ENCODE measurements at regions not wholly inside any gene's neighbourhood (a gene's known extent, or its start where the extent isn't known, plus 50 kb on each side); places are given as distances from the start of the nearest gene placed in this dataset.

GRCh38 chr5:30968971-30969370 is 224.5 kb upstream of the CDH6 start:
- Histone ChIP-seq H3K79me2 (ENCODE audit: control insufficient read depth, insufficient read depth, low read length) (no peaks in the 10 kb centered on the region), H3K4me2 (ENCODE audit: insufficient read depth, low read length) (no peak overlapping the region), H3K27me3 (ENCODE audit: control insufficient read depth in 2 of 2, insufficient read depth in 2 of 2, low read length in 2 of 2) (no peaks in the 10 kb centered on the region), H3K9me3 (replicated peaks; ENCODE audit: control insufficient read depth, insufficient read depth, low read length) (no peaks in the 10 kb centered on the region), H2AFZ (ENCODE audit: low read depth, low read length) (no peak overlapping the region), H3K27ac (ENCODE audit: insufficient read depth, low read depth, low read length) (no peak overlapping the region), H4K20me1 (replicated peaks; ENCODE audit: control insufficient read depth, extremely low read depth, insufficient read depth, low read length) (no peaks in the 10 kb centered on the region), H3K36me3 (ENCODE audit: control insufficient read depth in 2 of 2, extremely low read depth in 1 of 2, insufficient read depth in 2 of 2, low read length in 2 of 2) (no peaks in the 10 kb centered on the region), H3K9ac (replicated peaks; ENCODE audit: extremely low read depth, insufficient read depth, low read length) (no peak overlapping the region), H3K4me3 (replicated peaks in 1 of 3; ENCODE audit: insufficient read depth in 1 of 3, low read depth in 1 of 3, low read length in 3 of 3) (no peak overlapping the region), H3K4me1 (ENCODE audit: control insufficient read depth, extremely low read depth, insufficient read depth, low read length) (no peaks in the 10 kb centered on the region), H3K9me1 (replicated peaks; ENCODE audit: control insufficient read depth, extremely low read depth, insufficient read depth, low read length) (no peaks in the 10 kb centered on the region)
- ChIA-PET POLR2A (no interaction called here), CTCF (interaction anchor here (0.6 kb wide), 1 partner anchor 987 kb away, joined by 3 read pairs; no protein-coding TSS in a partner anchor)
- dilution Hi-C loops (cut with MboI; ENCODE audit: extremely low pct_ligation_motif_present, low sequenced_read_pairs) (no loop called here), intact Hi-C loops (cut with micrococcal nuclease) (no loop called here)
- no TSS peak for BruUV-seq (replicated peaks)
- DNase-seq (ENCODE audit: low read depth, low spot score) (no peak), FAIRE-seq (no peak)
- TF ChIP-seq JUN (IDR thresholded peaks at IDR 0.05; ENCODE audit: borderline replicate concordance, insufficient read depth, insufficient read length, low read depth) (no peak), MYC (IDR thresholded peaks at IDR 0.05; ENCODE audit: low read depth, low read length) (no peak), EZH2 (IDR thresholded peaks at IDR 0.05; ENCODE audit: borderline replicate concordance, low read depth, low read length, severe bottlenecking) (no peak), GATA2 (IDR thresholded peaks at IDR 0.05; ENCODE audit: insufficient read depth, insufficient read length, low read depth, low read length) (no peak), MAX (IDR thresholded peaks at IDR 0.05; ENCODE audit: insufficient read depth, insufficient read length) (no peak), POLR2A (IDR thresholded peaks at IDR 0.05; ENCODE audit: low read depth, low read length) (no peak), CTCF (IDR thresholded peaks at IDR 0.05; ENCODE audit: extremely low read depth in 1 of 2, insufficient read depth in 1 of 2, low read depth in 1 of 2, low read length in 2 of 2) (no peak), FOS (IDR thresholded peaks at IDR 0.05; ENCODE audit: borderline replicate concordance, insufficient read depth, low read length) (no peak), POLR2AphosphoS5 (IDR thresholded peaks at IDR 0.05; ENCODE audit: insufficient read depth, low read depth, low read length) (no peak)

Data from endothelial cell of umbilical vein (primary cell).